Astrocyte (in vitro differentiated cells and primary cell): ENCODE measurements at regions not wholly inside any gene's neighbourhood (a gene's known extent, or its start where the extent isn't known, plus 50 kb on each side); places are given as distances from the start of the nearest gene placed in this dataset.

Source experiments
- EZH2 ChIP-seq: IDR thresholded peaks from 2 replicates; pipeline ENCODE4 v1.6.1; 2012; ENCODE audit warnings: mild to moderate bottlenecking, low read length, inconsistent platforms; ENCODE audit not compliant: insufficient read depth
- TF ChIP-seq, protein P1 (sequence below): IDR thresholded peaks from 2 replicates; pipeline ENCODE4 v1.5.1; 2011; ENCODE audit warnings: low read depth, mild to moderate bottlenecking, inconsistent platforms, low read length, moderate library complexity; ENCODE audit not compliant: insufficient read depth

- TF ChIP-seq, protein P1, sequence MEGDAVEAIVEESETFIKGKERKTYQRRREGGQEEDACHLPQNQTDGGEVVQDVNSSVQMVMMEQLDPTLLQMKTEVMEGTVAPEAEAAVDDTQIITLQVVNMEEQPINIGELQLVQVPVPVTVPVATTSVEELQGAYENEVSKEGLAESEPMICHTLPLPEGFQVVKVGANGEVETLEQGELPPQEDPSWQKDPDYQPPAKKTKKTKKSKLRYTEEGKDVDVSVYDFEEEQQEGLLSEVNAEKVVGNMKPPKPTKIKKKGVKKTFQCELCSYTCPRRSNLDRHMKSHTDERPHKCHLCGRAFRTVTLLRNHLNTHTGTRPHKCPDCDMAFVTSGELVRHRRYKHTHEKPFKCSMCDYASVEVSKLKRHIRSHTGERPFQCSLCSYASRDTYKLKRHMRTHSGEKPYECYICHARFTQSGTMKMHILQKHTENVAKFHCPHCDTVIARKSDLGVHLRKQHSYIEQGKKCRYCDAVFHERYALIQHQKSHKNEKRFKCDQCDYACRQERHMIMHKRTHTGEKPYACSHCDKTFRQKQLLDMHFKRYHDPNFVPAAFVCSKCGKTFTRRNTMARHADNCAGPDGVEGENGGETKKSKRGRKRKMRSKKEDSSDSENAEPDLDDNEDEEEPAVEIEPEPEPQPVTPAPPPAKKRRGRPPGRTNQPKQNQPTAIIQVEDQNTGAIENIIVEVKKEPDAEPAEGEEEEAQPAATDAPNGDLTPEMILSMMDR, result no peak
- no peak for TF ChIP-seq EZH2
These were observed 71.6 kb downstream of the ASCL1 start for GRCh38 chr12:103028881-103029639.
